GM21515 (cell line): ENCODE measurements at regions not wholly inside any gene's neighbourhood (a gene's known extent, or its start where the extent isn't known, plus 50 kb on each side); places are given as distances from the start of the nearest gene placed in this dataset.
"Not testable (repeated sequence)": the region's sequence is repeated elsewhere in the genome, so short reads cannot be mapped to it uniquely, and the experiment has no call there.

Source experiments
- ATAC-seq: cut with Tn5 transposase; IDR thresholded peaks from one replicate; pipeline ENCODE4 v1.9.1; 2021; ENCODE audit not compliant: unreplicated experiment

DNA sequence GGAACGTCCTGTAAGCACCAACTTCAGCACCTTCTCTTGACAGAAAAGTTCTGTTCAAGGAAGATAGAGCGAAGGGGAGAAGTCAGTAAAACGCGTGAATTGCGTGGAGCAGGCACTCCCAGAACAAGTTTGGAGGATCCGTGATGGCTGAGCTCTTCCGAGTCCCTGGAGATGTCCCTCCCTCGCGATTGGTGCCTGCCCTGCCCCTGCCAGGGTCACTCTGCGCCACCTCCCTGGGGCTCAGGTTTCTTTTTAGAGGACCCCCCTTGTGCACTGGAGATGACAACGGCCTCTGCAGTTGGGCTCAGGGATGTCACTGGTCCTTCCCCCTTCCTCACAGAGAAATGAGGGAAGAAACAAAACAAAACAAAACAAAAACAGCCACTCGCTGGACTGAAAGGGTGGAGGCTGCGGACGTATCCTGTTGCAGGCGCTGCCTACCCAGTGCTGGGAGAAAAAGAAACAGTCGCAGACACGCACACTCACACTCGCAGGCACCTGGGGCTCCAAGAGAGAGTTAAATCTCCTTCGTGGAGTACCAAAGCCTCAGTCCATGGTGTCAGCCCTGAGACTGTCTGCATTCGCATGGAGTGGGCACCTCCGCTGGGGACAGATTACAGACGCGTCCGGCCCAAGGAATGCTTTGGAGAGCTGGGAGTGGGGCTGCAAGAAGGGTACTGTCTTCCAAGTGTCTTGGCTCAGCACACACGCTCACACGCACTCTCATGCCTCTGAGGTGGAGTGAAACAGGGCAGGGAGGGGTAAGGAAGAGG, 512.7 kb downstream of the SLCO4C1 start:
- no peak for ATAC-seq

GRCh38 chr5:101782352-101783103, 513.6 kb downstream of the SLCO4C1 start:
- ATAC-seq, result no peak

DNA sequence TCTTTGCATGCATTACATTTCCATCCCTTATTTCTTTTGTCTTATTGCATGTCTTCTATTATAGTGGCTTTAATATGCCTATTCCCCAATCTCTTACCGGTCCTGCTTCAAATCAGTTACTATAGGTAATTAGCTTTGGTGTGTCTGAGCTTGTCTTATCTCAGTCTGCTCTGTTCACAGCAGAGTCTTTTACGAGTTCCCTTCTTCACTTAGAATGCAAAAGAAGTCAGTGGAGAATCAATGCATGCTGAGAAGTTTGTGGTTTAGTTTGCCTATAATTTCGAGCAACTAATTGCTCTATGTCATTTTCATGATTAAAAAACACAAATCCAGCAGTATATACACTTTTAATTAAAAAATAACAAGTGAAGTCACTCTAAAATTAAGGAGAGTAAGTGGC, 545.0 kb downstream of the SLCO4C1 start:
- no peak for ATAC-seq

GRCh38 chr5:101743000-101743399, 553.1 kb downstream of the SLCO4C1 start:
- ATAC-seq, result not testable (repeated sequence)

GRCh38 chr5:101728933-101729332, 567.2 kb downstream of the SLCO4C1 start:
- ATAC-seq, result no peak

DNA sequence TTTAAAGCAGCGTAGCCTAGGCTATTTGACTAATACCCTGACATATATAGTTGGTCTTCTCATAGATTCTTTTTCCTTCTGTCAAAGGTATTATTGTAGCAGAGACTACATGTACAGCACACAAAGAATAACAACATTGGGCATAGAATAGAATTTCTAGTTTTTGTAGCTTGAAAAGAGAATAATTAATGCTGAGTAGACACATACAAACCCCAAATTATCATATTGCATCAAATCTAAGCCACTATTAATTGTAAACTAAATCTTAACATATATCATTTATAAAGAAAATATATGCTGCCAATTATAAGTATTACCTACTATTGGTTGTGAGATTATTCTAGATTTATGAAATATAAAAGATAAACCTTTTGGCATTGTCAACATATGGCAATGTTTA, 574.5 kb downstream of the SLCO4C1 start:
- no peak for ATAC-seq

- ATAC-seq, result no peak
These were observed 576.1 kb downstream of the SLCO4C1 start for GRCh38 chr5:101720033-101720432.

DNA sequence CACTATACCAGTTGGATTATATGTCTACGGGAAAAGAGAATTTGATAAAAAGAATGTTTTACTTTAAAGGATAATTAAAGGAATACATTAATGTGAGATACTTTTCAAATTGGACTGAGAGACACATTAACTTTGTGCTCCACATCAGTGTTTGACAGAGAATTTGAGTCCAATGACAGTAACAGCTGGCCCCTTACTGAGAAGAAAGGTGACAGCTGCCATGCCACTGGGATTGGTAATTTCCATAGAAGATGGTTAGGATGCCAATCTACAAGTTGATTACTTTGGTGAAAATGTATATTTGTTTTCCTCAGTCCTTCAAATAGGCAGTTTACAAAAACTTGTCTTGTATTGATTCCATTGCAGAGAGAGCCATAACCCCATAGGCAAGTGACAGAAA, 578.4 kb downstream of the SLCO4C1 start:
- ATAC-seq, result no peak

GRCh38 chr5:101716941-101717340, 579.1 kb downstream of the SLCO4C1 start:
- ATAC-seq, result no peak

DNA sequence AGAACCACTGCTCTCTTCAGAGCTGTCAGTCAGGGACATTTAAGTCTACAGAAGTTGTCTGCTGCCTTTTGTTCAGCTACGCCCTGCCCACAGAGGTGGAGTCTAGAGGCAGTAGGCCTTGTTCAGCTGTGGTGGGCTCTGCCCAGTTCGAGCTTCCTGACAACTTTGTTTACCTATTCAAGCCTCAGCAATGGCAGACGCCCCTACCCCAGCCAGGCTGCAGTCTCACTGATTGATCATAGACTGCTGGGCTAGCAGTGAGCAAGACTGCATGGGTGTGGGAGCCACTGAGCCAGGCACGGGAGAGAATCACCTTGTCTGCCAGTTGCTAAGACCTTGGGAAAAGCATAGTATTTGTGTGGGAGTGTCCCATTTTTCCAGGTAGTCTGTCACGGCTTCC, 580.3 kb downstream of the SLCO4C1 start:
- not testable (repeated sequence) for ATAC-seq

DNA sequence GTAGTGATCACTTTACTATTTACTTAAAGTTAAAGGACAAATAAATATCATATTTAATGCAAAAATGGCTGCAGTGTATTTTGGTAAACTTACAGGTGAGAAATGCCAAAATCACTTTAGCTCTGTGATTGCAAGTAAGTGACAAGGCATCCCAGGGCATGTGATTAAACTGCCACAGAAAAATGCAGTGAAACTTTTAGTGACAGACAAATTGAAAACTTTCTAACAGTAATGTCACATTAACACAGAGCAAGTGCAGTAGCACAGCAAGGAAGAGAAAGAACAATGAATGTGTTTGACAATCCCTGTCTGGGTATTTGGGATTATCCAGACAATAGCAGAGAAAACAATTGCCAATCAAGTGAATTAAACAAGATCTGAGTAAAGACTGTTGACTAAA, 606.8 kb downstream of the SLCO4C1 start:
- no peak for ATAC-seq

GRCh38 chr5:101688156-101688555, 607.9 kb downstream of the SLCO4C1 start:
- ATAC-seq, result no peak

DNA sequence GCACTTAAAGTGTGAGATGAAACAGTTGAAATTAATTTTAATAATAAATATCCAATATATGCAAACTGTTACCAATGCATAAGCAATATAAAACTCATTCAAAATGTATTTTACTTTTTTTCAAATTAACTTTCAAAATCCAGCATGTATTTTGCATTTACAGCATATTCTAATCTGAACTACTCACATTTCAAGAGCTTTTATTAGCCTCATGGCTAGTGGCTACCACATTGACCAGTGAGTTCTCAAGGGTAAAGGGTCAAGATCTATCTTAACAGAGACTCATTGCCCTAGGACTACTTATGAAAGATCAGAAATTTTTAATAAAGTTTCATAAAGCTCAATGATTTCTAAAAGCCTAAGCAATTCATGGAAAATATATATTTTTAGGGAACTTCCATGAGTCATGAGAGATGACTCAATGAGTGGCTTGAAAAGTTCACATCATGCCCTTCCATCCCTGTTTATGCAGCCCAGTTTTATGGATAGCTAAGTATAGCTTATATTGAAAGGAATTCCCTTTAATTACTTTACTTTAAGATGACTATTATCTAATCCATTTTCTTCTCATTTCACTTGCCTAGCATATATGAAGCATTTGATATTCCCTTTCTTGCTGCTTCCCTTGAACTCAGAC, 608.6 kb downstream of the SLCO4C1 start:
- no peak for ATAC-seq

GRCh38 chr5:101686536-101687157, 609.4 kb downstream of the SLCO4C1 start:
- no peak for ATAC-seq

- no peak for ATAC-seq
These were observed 616.3 kb downstream of the SLCO4C1 start for GRCh38 chr5:101679816-101680215.

GRCh38 chr5:101678481-101679193, 617.4 kb downstream of the SLCO4C1 start:
- peak; percentile 85 for ATAC-seq

DNA sequence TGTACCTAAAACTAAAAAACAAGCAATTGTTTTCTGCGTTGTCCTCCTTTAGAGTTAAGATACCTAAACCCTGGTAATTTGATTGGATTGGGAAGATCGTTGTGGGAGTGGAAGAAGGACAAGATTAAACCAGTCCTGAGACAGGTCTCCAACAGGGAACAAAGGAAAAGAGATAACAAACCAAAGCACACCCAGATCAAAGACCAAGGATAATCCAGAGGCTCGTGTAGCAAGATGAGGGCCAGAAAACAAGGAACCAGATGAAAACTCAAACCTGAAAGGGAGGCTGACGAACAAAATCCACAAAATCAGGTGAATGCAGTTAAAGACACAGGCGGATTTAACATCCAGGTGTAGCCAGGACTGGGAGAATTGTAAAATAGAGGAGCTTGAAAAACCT, 618.1 kb downstream of the SLCO4C1 start:
- ATAC-seq, result no peak

- ATAC-seq, result no peak
These were observed 619.4 kb downstream of the SLCO4C1 start for GRCh38 chr5:101676646-101677045.

DNA sequence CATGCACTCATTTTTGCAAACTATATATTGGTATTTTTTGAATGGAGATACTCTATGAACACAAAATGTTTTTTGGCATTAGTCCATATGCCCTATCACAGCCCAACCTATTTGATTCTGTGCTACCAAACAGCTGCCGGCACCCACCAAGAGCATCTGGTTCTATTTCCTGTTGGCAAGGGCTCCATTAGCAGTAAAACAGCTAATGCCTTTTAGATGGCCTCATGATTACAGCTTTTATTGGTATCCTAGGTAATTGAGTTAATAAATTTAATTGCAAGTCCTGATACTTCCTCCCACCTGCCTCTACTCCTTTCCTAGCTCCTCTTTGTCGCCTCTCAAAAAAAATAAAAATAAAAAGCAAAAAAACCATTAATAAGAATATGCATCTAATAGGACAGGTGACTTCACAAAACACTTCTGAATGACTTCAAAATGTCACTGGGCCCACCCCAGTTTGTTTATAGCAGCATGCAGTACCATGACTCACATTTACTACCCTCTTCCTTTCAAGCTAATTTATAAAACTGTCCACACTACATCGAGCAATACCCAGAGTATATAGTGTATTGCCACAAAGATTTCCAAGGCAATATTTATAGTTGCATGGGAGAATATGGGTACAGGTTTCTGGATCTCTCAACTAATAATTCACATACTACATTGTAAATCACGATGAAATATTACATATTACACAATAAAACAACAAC, 620.4 kb downstream of the SLCO4C1 start:
- no peak for ATAC-seq

DNA sequence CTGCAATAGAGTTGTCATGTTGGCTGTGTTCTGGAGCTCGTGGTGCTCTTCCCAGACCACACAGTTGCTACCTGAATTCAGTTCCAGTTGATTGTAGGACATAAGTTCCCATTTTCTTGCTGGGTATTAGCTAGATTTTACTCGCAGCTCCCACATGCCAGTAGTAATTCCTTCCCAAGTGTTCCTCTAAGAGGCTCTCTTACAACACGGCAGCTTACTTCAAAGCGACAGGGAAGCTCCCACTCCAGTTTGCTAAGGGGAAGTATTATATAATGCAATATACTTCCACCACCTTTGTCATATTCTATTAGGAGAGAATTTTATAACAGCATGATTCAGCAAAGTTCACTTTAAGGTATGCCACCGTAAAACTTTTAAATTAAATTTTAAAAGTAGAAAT, 623.0 kb downstream of the SLCO4C1 start:
- ATAC-seq, result no peak
